Dedifferentiated amniotic fluid mesenchymal stem cell (primary cell): ENCODE measurements at regions not wholly inside any gene's neighbourhood (a gene's known extent, or its start where the extent isn't known, plus 50 kb on each side); places are given as distances from the start of the nearest gene placed in this dataset.
"Not testable (repeated sequence)": the region's sequence is repeated elsewhere in the genome, so short reads cannot be mapped to it uniquely, and the experiment has no call there.

Experiments used
- DNase-seq: peaks from one replicate; pipeline ENCODE4 v3.0.0-alpha.2; 2016; ENCODE audit errors: extremely low spot score

DNA sequence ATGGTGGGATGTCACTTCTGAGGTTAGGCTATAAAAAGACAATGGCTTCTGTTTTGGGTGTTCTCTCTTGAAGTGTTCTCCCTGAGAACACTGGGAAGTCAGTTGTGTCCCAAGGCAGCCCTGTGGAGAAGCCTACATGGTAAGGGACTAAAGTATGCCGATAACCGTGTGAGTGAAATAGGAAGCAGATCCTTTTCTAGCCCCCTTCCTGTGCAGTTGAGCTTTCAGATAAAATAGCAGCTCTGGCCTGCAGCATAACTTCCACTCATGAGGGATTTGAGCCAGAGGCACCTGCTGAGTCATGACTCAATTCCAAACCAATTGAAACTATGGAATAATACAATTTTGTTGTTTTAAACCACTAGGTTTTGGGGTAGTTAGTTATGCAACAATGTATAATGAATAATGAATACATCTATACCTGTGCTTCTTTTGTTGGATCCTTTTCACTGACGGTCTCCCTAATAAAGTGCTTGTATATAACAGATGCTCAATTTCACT, 241.6 kb downstream of the TFAP2B start:
- no peak for DNase-seq

DNA sequence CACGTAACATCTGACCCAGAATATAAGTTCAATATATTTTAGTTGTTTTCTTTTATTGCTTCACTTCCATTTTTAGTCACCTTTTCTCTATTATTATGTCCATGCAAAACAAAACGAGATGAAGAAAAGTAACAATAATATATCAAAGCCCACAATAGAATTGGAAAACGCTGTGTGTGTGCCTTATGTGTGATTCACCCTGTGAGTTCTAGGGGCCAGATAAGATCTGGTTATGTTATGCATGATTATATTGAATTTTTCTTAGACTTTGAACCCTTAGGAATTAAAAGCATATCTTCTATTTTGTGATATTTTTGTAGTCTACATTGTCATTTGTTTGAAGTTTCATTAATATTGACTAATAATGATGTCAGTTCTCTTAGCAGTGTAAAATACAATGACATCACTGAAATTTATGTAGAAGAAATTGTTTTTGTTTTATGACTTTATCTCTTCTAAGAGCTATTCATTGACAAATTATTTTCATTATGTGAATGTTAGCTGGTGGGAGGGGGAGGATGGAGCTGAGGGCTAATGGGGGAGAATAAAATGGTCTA, 243.6 kb downstream of the TFAP2B start:
- no peak for DNase-seq

DNA sequence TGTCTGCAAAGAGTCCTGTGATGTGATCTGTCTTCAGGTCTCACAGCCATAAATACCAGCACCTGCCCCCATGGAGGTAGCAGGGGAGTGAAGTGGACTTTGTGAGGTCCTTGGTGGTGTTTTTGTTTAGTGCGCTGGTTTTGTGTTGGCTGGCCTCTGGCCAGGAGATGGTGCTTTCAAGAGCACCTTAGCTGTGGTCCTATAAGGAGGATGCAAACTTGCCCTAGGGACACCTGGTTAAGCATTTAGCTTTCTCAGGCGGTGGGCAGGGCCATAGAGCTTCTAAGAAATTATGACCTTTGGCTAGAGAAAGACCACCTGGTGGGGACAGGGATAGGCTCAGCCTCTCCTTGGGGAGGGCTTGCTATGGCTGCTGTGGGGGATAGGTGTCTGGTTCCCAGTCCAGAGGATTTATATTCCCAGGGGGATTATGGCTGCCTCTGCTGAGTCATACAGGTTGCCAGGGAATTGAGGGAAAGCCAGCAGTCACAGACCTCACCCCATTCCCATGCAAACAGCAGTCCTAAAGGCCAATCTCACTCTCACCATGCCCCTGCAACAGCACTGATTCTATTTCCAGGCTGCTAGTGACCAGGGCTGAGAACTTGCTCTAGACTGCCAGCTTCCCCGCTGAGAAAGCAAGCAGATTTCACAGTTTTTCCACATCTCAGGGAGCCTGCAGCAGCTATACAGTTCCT, 259.3 kb downstream of the TFAP2B start:
- DNase-seq, result no peak

DNA sequence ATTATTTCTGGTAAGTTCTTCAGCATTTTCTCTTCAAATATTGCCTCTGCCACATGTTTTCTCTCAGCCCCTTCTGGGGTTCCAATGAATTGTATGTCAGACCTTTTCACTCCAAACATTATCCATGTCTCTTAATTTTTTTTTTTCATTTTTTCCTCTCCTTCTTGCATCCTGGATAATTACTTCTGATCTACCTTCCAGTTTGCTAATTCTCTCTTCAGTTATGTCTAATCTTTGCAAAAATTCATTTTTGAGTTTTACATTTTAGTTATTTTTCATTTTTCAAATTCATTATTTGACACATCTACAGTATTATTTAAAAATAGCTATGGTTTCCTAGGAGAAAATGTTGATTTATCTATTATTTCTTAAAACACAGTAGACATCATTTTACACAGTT, 271.7 kb downstream of the TFAP2B start:
- no peak for DNase-seq

DNA sequence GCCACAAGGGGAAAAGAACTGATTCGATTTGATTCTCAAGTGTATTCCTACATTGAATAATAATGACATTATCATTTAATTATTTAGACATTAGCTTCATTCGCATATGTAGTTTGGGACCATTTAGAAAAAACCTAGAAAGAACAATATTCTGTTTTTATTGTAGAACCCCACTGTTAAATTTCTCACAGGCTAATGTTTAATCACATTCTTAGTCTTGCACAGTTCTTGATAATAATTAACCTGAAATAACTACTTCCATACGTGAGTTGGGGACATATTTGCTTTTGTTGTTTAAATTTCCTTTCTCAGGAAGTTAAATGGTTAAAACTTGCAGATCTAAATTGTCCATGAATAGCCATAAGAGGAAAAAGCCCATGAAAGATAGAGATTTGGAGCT, 275.2 kb downstream of the TFAP2B start:
- no peak for DNase-seq

DNA sequence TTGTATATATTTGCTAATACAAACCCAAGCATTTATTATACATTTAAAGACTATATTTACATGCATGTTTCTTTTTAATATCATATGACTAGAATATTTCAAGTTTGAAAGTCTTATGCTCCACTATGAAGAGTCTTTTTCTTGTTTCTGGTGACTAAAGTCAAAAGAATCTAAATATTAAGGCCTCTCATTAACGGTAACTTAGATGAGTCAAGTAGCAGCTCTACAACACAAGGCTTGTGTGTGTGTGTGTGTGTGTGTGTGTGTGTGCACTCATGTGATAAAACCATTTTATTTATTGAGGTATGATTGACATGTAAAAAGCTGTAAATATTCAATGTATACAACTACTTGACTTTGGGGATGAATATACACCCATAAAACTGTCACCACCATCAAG, 275.6 kb downstream of the TFAP2B start:
- no peak for DNase-seq

DNA sequence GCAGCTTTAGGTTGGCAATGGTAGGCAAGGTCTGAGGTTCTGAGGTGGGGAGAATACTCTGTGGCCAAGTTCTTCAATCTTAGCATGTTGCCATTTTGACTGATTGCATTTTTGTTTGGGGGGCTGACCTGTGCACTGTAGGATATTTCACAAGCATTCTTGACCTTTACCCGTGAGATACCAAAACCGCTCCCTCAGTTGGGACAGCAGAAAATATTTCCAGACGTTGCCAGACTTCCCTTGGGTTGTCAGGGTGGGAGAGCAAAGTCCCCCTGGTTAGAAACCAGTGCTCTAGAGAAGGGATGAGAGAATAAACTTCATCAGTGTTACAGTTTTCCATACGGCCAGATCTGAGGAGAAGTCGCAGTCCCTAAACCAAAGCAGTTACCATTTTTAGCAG, 279.6 kb downstream of the TFAP2B start:
- DNase-seq, result no peak

DNA sequence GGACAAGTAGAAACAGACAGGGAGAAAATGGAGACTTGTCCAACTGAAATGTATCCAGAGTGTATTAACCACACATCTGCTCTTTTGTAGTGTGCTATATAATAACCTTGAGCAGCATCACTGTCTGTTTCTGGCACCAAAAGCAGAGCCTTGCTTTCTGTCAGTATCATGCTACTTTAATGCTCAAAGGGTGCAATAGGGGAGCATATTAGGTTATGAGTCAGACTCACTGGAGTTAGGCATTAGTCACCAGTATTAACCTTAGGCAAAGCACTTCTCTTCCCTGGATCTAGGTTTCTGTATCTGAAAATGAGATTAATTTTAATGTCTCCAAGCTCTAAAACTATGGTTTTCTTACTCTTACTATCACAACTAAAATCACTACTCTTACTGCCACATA, 280.1 kb downstream of the TFAP2B start:
- no peak for DNase-seq

DNA sequence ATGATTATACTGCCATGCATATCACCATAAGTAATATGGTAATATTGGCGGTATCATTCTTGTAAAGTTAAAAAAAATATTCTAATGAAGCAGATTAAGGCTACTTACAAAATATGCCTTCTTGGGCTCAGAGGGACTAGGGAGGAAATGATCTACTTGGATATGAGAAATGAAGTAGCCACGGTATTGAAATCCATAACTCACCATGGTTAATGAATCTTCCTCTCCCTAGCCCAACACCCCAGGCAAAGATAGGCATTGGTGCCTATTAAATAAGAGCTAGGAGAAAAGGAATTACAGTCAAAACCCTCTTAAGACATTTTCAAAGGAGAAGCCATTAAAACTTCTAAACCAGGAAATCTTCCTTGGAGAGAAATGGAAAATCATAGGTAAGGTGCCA, 280.5 kb downstream of the TFAP2B start:
- no peak for DNase-seq

DNA sequence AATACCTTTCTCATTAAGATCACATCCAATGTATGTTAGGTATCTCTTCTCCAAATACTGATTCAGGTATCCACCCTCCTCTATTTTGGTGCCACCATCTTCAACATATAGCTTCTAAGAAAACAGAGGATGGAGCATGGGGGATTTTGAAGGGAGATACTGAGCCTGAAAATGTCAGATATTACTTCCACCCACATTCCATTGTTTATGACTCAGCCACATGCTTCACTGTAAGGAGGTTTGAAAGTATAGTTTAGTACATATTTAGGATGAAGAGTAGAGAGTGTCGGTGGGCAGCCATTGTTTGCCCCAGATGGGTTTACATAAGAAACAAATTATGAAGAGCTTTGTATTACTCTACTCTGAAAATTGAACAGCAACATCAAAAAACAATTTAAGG, 286.7 kb downstream of the TFAP2B start:
- no peak for DNase-seq

DNA sequence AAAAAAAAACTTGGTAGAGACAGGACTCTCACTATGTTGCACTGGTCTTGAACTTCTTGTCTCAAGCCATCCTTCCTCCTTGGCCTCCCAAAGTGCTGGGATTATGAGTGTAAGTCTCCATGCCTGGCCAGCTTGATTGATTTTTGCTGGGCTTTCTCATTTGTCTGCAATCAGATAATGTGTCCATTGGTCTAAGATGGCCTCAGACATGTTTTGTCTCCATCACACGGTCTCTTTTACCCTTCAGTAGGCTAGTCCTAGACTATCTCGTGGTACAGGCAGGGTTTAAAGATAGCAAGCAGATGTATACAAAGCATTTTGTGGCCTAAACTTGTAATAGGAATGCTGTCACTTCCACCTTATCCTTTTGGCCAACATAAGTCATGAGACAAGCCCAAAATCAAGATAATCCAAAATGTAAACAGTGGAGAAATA, 289.1 kb downstream of the TFAP2B start:
- DNase-seq, result no peak

DNA sequence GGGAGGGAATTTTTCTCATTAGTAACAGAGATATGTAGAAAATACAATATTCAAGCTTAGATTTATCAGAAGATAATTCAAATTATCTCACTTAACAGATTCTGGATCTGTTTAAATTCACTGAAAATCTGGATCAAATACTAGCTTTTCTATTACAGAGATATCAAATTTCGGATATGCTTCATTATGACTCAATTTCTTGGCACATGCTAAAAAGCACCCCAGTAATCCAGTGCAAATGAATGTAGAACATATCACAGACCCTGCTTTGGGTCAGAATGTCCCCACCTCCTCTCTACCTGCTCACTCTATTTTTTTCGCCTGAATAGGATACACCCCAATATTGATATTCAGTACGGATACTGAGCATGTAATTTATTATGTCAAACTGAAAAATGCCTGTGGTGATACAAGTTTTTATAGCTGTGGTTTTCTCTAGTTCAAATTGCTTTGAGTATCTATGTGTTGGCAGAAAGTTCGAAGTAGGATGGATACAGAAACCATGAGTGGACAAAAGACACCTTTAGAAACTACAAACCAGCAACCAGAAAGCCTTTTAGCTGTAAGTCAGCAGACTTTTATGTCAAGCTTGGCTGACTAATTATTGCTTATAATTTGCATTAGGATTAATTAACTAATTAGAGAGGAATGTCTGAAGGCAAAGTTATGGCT, 290.0 kb downstream of the TFAP2B start:
- DNase-seq, result no peak

DNA sequence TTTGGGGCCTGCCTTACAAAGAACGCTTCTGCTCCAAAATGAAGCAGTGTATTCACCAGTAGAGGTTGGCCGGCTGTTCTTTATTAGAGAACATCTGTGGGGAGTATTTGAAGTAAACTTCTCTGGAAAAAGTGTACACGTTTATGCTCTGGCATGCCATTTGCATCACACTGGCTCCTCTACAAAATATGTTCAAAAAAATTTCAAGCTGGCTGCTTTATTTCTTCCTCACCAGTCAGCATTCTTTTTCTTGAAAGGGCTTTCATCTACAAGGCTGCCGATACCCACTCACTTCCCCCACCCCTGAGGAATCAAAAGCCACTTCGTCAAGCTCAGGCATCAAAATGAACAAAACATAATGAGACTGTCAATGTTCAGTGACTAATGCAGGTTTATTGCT, 294.1 kb downstream of the TFAP2B start:
- DNase-seq, result no peak

DNA sequence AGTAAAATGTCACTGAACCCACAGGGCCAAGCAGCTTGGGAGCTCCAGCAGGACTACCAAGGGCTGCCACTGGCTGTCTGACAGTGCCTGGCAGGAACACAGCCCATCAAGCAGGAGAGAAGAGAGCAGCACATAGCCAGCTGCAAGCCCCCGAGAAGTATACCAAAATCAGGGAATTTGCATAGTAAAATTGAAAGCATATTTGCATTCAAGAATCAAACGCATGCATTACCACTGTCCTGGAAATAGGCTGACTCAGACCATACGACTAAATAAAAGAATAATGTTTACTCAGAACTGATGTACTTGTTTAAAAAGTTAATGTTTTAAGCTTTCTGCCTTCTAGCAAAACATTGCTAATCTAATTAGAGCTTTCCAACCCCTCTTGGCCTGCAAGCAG, 298.1 kb downstream of the TFAP2B start:
- no peak for DNase-seq

DNA sequence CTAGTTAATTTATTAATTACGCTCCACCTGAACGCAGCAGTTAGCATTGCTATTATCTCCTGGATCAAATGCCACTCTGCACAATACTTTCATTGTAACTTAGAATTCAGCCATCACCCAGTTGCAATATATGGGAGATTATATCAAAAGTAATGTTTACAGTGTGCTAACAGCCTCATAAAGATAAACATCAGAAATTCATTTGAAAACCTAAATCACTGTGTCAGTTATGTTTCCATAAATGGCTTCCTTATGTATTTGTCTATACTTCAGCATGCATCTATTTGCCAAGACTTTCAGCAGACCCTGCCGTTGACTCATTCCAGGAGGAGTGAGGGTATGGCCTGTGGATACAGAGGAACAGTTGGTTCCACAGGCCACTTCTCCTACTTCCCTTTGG, 300.1 kb downstream of the TFAP2B start:
- no peak for DNase-seq

DNA sequence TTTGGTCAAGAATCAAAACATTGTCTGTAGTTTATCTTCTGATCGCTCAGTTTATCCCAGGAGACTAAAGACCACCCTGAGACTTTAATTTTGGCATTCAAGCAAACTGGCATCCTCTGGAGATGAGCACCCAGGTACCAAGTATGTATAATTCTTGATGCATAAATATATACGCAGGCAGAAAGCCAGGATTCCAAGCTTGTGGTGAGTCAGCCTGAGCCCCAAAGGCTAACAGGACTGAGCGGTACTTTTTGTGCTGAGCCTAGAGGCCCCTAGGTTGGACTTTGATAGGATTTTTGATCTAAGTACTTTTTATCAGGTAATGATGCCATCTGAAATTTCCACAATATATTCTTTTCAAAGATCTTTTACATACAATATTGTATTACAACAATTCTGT, 301.3 kb downstream of the TFAP2B start:
- no peak for DNase-seq

DNA sequence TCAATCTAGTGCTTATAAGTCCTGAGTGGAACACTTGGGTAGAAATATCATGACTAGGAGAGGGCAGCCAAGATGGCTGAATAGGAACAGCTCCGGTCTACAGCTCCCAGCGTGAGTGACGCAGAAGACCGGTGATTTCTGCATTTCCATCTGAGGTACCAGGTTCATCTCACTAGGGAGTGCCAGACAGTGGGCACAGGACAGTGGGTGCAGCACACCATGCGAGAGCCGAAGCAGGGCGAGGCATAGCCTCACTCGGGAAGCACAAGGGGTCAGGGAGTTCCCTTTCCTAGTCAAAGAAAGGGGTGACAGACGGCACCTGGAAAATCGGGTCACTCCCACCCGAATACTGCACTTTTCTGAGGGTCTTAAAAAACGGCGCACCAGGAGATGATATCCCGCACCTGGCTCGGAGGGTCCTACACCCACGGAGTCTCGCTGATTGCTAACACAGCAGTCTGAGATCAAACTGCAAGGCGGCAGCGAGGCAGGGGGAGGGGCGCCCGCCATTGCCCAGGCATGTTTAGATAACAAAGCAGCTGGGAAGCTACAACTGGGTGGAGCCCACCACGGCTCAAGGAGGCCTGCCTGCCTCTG, 302.8 kb downstream of the TFAP2B start:
- not testable (repeated sequence) for DNase-seq

DNA sequence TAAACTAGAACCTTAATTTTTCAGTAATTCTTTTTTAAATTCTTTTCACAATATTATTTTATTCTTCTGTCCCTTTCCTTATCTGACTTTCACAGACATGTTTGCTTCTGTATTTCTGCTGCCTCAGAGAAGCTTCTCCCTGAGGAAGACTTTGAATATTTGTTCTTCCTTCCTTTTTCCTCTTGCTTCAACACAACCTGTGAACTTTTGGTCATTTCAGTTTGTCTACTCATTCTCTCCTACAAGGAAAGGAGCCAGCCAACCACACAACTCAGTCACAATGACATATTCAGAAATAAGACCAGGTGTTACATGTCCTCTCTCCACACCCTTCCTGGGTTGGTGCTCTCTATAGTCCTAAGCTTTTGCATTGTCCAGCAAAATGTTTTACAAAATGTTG, 310.4 kb downstream of the TFAP2B start:
- no peak for DNase-seq

DNA sequence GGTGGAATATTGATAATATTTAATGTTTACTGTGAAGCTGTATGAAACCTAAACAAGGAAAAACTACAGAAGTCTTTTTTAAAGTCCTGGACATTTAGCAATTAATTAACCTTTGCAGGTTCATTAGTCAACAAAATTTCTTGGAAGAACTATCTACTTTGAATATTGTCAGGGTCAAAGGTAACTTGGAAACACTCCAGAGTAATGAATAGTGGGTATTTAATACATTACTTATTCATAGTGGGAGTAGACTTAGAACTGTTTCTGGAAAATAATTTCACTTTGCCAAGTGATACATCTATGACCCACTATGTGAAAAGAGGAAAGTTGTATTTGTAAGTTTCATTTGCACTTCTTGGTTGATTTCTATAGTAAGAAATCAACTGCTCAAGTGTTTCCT, 319.1 kb downstream of the TFAP2B start:
- DNase-seq, result no peak

DNA sequence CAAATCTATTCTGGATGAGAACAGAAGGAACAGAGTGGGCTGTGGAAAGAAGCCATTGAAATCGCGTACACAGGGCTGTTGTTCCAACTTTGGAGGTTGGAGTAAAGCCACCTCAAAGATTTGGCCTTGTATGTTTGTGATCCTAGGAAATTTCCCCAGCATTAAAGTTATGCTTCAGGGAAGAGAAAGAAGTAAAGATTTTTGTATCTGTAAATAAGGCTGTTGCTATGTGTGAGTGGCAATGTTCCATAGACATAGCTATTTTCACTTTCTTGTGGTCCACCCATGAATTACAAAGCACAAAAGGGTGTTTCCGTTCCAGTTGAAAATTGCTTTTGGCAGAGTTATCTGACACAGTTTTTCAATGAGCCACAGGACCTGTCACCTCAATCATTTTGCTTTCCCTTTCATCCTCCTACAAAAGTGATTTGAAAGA, 321.3 kb downstream of the TFAP2B start:
- no peak for DNase-seq

DNA sequence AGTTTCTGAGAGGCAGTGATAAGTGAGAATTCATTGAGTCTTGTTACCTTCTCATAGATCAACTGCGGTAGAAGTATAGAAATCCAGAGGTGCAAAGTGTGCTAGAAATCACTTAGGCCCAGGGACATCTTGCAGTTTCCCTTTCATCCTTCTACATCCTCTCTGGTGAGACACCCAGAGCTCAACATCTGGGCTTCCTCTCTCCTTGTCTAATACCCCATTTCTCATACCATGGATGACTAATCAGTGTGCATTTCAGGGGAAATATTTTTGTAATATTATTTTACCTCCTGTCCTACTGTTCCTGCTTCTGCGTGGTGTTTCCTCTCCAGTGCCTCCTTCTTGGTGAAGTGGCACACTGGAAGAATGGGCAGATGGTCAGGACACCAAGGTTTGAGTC, 322.4 kb downstream of the TFAP2B start:
- DNase-seq, result no peak

DNA sequence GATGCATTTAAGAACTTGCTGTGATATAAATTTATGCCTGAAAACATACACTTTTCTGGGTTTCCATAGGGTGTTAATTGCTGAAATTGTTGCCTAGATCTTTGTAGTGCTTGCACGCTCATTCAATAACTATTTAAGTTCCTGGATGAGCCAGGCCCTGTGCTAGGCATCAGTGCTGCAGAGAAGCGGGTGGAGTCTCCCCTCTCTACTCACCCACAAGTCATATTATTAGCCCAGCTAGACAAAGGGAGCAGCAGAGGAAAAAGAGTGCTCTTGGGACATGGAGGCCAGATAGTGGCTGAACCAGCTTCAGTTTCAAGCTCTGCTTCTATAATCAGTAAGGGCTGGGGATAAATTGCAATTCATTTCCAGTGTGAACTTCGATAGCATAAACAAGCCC, 329.1 kb downstream of the TFAP2B start:
- no peak for DNase-seq

DNA sequence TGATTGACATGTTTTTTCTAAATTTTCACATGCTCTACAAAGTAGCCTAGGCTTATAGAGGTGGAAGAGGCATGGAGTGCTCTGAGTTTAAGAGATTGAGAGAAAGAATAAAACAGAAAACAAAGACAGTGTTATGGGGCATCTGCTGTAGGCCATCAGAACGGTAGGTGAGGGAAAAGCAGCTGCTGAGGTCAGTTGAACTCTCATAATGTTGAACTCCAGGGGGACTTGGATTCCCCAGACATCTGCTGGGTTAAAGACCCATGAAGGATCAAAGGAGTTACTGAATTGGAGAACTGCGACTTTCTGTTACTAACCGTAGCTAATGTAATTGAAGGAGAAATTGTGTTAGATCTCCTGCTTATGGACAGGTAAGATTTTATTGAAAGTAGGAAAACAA, 333.9 kb downstream of the TFAP2B start:
- no peak for DNase-seq
